ENCODE measurements at regions not wholly inside any gene's neighbourhood (a gene's known extent, or its start where the extent isn't known, plus 50 kb on each side); places are given as distances from the start of the nearest gene placed in this dataset.

- no peak overlapping the region for H3K4me2 ChIP-seq (ENCODE audit: insufficient read depth, low read length)
- no peaks in the 10 kb centered on the region for H3K9me3 ChIP-seq (replicated peaks; ENCODE audit: control insufficient read depth, insufficient read depth, low read length)
- no peaks in the 10 kb centered on the region for H3K79me2 ChIP-seq (ENCODE audit: control insufficient read depth, insufficient read depth, low read length)
- FAIRE-seq (no peak), DNase-seq (ENCODE audit: low read depth, low spot score) (no peak)
- H3K36me3 ChIP-seq (ENCODE audit: control insufficient read depth in 2 of 2, extremely low read depth in 1 of 2, insufficient read depth in 2 of 2, low read length in 2 of 2), result no peaks in the 10 kb centered on the region
- intact Hi-C loops (cut with micrococcal nuclease) (no loop called here), dilution Hi-C loops (cut with MboI; ENCODE audit: extremely low pct_ligation_motif_present, low sequenced_read_pairs) (no loop called here)
- POLR2A ChIA-PET, result no interaction called here
- CTCF ChIA-PET, result interaction anchor here (1.2 kb wide), 1 partner anchor 199 kb away, joined by 6 read pairs; no protein-coding TSS in a partner anchor
- H3K27ac ChIP-seq (ENCODE audit: insufficient read depth, low read depth, low read length), result no peak overlapping the region
- H3K4me1 ChIP-seq (ENCODE audit: control insufficient read depth, extremely low read depth, insufficient read depth, low read length), result no peaks in the 10 kb centered on the region
- H3K9ac ChIP-seq (replicated peaks; ENCODE audit: extremely low read depth, insufficient read depth, low read length), result no peak overlapping the region
- H3K4me3 ChIP-seq (replicated peaks in 1 of 3; ENCODE audit: insufficient read depth in 1 of 3, low read depth in 1 of 3, low read length in 3 of 3), result no peak overlapping the region
- no peak overlapping the region for H2AFZ ChIP-seq (ENCODE audit: low read depth, low read length)
- H3K27me3 ChIP-seq (ENCODE audit: control insufficient read depth in 2 of 2, insufficient read depth in 2 of 2, low read length in 2 of 2), result peaks cover 3 to 12% of the 10 kb centered on the region in 2 experiments
- no peaks in the 10 kb centered on the region for H3K9me1 ChIP-seq (replicated peaks; ENCODE audit: control insufficient read depth, extremely low read depth, insufficient read depth, low read length)
- BruUV-seq (replicated peaks), result no TSS peak
- no peaks in the 10 kb centered on the region for H4K20me1 ChIP-seq (replicated peaks; ENCODE audit: control insufficient read depth, extremely low read depth, insufficient read depth, low read length)
- TF ChIP-seq GATA2 (IDR thresholded peaks at IDR 0.05; ENCODE audit: insufficient read depth, insufficient read length, low read depth, low read length) (no peak), POLR2A (IDR thresholded peaks at IDR 0.05; ENCODE audit: low read depth, low read length) (no peak)
Measured at GRCh38 chr16:77636615-77637014, 85.7 kb upstream of the NUDT7 start.

DNA sequence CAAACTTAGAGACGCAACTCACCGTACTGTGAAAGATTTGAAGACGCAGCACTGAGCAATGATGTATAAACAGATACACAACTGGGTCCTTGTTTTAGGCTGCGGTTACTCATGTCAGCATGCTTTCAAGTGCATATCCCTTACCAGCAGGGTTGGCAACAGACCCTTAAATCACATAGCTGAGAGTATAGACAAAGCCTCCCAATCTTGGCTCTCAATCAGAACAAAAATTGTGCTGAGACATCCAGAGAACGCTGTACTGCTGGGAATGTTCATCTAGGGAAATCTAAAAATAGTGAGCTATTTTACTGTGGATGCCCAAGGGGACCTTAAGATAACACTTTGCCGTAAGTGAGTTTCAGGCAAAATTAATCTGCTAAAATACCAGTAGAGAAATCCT, 84.4 kb upstream of the NUDT7 start:
- Histone ChIP-seq H3K36me3 (ENCODE audit: control insufficient read depth in 2 of 2, extremely low read depth in 1 of 2, insufficient read depth in 2 of 2, low read length in 2 of 2) (no peaks in the 10 kb centered on the region), H3K4me1 (ENCODE audit: control insufficient read depth, extremely low read depth, insufficient read depth, low read length) (no peaks in the 10 kb centered on the region), H3K27ac (ENCODE audit: insufficient read depth, low read depth, low read length) (no peak overlapping the region), H3K9me1 (replicated peaks; ENCODE audit: control insufficient read depth, extremely low read depth, insufficient read depth, low read length) (no peaks in the 10 kb centered on the region), H3K9ac (replicated peaks; ENCODE audit: extremely low read depth, insufficient read depth, low read length) (no peak overlapping the region), H4K20me1 (replicated peaks; ENCODE audit: control insufficient read depth, extremely low read depth, insufficient read depth, low read length) (no peaks in the 10 kb centered on the region), H3K4me2 (ENCODE audit: insufficient read depth, low read length) (no peak overlapping the region), H3K9me3 (replicated peaks; ENCODE audit: control insufficient read depth, insufficient read depth, low read length) (no peaks in the 10 kb centered on the region), H3K27me3 (ENCODE audit: control insufficient read depth in 2 of 2, insufficient read depth in 2 of 2, low read length in 2 of 2) (peaks cover 6 to 12% of the 10 kb centered on the region in 2 experiments), H3K79me2 (ENCODE audit: control insufficient read depth, insufficient read depth, low read length) (no peaks in the 10 kb centered on the region), H2AFZ (ENCODE audit: low read depth, low read length) (no peak overlapping the region), H3K4me3 (replicated peaks in 1 of 3; ENCODE audit: insufficient read depth in 1 of 3, low read depth in 1 of 3, low read length in 3 of 3) (no peak overlapping the region)
- FAIRE-seq (no peak), DNase-seq (ENCODE audit: low read depth, low spot score) (no peak)
- intact Hi-C loops (cut with micrococcal nuclease), result no loop called here
- BruUV-seq (replicated peaks), result no TSS peak
- POLR2A ChIA-PET, result no interaction called here
- dilution Hi-C loops (cut with MboI; ENCODE audit: extremely low pct_ligation_motif_present, low sequenced_read_pairs), result no loop called here
- TF ChIP-seq MYC (IDR thresholded peaks at IDR 0.05; ENCODE audit: low read depth, low read length), result no peak
- TF ChIP-seq POLR2A (IDR thresholded peaks at IDR 0.05; ENCODE audit: low read depth, low read length), result no peak
- TF ChIP-seq POLR2AphosphoS5 (IDR thresholded peaks at IDR 0.05; ENCODE audit: insufficient read depth, low read depth, low read length), result no peak
- TF ChIP-seq EZH2 (IDR thresholded peaks at IDR 0.05; ENCODE audit: borderline replicate concordance, low read depth, low read length, severe bottlenecking), result no peak
- no peak for TF ChIP-seq JUN (IDR thresholded peaks at IDR 0.05; ENCODE audit: borderline replicate concordance, insufficient read depth, insufficient read length, low read depth)
- no peak for TF ChIP-seq CTCF (IDR thresholded peaks at IDR 0.05; ENCODE audit: extremely low read depth in 1 of 2, insufficient read depth in 1 of 2, low read depth in 1 of 2, low read length in 2 of 2)
- CTCF ChIA-PET, result no interaction called here

Measured in endothelial cell of umbilical vein (primary cell).